Small intestine (tissue), 7 donors: ENCODE measurements at regions not wholly inside any gene's neighbourhood (a gene's known extent, or its start where the extent isn't known, plus 50 kb on each side); places are given as distances from the start of the nearest gene placed in this dataset.

ENCODE experiments used
- DNase-seq, 2 donors: peaks; one replicate each; pipeline versions ENCODE4 v3.0.0 to v3.0.0-alpha.2; 2013
- FAIRE-seq: peaks from 2 replicates; lab custom pipeline; 2012; peaks lifted over from hg19 to GRCh38; lab: Jason Lieb, UNC
- H3K27ac ChIP-seq, 3 donors: one replicate each; pipeline ENCODE4 v1.5.1; 2013; ENCODE audit warnings: low read length in 2 of 3, mild to moderate bottlenecking in 2 of 3, control low read depth in 1 of 3, inconsistent platforms in 1 of 3, low read depth in 1 of 3, moderate library complexity in 1 of 3
- H3K27me3 ChIP-seq, 3 donors: one replicate each; pipeline ENCODE4 v1.6.1; 2013; ENCODE audit warnings: low read length in 3 of 3, inconsistent platforms in 1 of 3; ENCODE audit not compliant: control insufficient read depth in 3 of 3, insufficient read depth in 3 of 3
- H3K36me3 ChIP-seq, 3 donors: one replicate each; pipeline ENCODE4 v1.6.1; 2013; ENCODE audit warnings: low read length in 3 of 3, inconsistent platforms in 1 of 3, low read depth in 1 of 3, mild to moderate bottlenecking in 1 of 3, moderate library complexity in 1 of 3; ENCODE audit not compliant: control insufficient read depth in 3 of 3, insufficient read depth in 2 of 3
- H3K4me1 ChIP-seq, 3 donors: one replicate each; pipeline ENCODE4 v1.6.1; 2013; ENCODE audit warnings: low read length in 2 of 3, inconsistent platforms in 1 of 3, low read depth in 1 of 3, mild to moderate bottlenecking in 1 of 3, moderate library complexity in 1 of 3; ENCODE audit not compliant: control insufficient read depth in 3 of 3, insufficient read depth in 2 of 3
- H3K4me3 ChIP-seq, 3 donors: one replicate each; pipeline ENCODE4 v1.5.1; 2013; ENCODE audit warnings: low read length in 3 of 3, control low read depth in 1 of 3, inconsistent platforms in 1 of 3, low read depth in 1 of 3, mild to moderate bottlenecking in 1 of 3, moderate library complexity in 1 of 3
- H3K9me3 ChIP-seq, 2 donors: one replicate each; pipeline ENCODE4 v1.6.1; 2013; ENCODE audit warnings: low read depth in 1 of 2, low read length in 1 of 2; ENCODE audit not compliant: control insufficient read depth in 2 of 2, insufficient read depth in 1 of 2
- WGBS, 3 donors: extraction: QIAGEN DNeasy Blood & Tissue Kit; methylation state at CpG; one replicate each; pipeline ENCODE4 v1.1.7; 2013; 5-methylcytosine and 5-hydroxymethylcytosine counted together
- donor health status: healthy with polysubstance abuse.
- donor health status: control.
- donor health status: control.
- donor health status: Bipolar disorder and iron deficiency.
- donor health status: healthy.

GRCh38 chr1:190540366-190540765 lies 62.7 kb upstream of the BRINP3 start:
- Histone ChIP-seq H3K36me3 (no peaks in the 10 kb centered on the region), H3K4me3 (no peak overlapping the region), H3K9me3 (peaks cover 0 to 3% of the 10 kb centered on the region in 2 donors), H3K27ac (no peak overlapping the region), H3K27me3 (no peaks in the 10 kb centered on the region), H3K4me1 (no peaks in the 10 kb centered on the region)
- no peak for FAIRE-seq
- DNase-seq, result no peak

DNA sequence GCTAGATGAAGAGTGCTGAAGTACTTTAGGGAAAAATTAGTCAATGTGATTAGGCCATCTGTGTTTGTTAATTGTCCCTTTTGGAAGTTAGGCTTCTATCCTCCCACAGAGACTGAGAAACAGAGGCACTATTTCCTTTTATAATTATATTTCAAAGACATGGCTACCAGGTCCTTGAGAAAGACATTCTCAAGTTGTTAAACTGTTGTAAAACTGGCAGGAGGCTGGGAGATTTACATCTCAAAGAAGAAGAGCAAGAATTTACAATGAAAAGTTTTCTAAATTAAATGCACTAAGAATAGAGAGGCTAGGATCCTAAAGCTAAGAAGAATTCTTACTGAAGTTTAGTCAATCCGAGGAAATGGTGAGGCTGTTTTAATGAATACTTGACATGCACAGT lies 74.0 kb upstream of the BRINP3 start:
- 68 to 78% (median 68%) methylated on average over 1 of the region's 1 CpG for WGBS, 3 donors

DNA sequence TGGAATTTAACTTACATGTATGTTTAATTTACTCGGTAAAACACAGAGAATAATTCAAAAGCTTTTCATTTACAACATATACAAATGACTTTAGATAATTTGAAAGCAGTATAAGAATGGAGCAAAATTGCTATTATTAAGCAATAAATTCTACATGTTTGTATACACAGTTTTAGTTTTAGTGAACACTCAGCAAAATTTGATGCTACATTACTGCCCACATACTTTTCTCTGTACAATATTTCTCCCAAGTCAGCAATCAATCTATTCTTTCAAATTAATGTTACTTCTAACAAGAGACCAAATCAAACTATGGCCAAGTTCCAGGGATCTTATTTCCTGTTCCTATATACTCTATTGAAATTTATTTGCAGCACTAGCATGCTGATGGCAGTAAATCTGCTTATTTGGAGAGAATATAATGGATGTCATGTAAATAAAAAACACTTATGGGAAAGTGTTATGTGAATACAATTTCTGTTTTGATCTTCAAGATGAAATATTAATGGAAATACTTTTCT lies 82.6 kb upstream of the BRINP3 start:
- Histone ChIP-seq H3K4me3 (no peak overlapping the region), H3K27me3 (no peaks in the 10 kb centered on the region), H3K9me3 (peaks cover 0 to 10% of the 10 kb centered on the region in 2 donors), H3K36me3 (no peaks in the 10 kb centered on the region), H3K4me1 (no peaks in the 10 kb centered on the region), H3K27ac (no peak overlapping the region)
- DNase-seq (no peak), FAIRE-seq (no peak)
- WGBS, 3 donors, result 82 to 89% (median 83%) methylated on average over 1 of the region's 1 CpG

More for the DNA sequence above, 74.0 kb upstream of the BRINP3 start:
- H3K4me3 ChIP-seq, result no peak overlapping the region
- FAIRE-seq (no peak), DNase-seq (no peak)
- no peaks in the 10 kb centered on the region for H3K4me1 ChIP-seq
- H3K36me3 ChIP-seq, result no peaks in the 10 kb centered on the region
- no peak overlapping the region for H3K27ac ChIP-seq
- H3K9me3 ChIP-seq, result no peaks in the 10 kb centered on the region
- no peaks in the 10 kb centered on the region for H3K27me3 ChIP-seq

DNA sequence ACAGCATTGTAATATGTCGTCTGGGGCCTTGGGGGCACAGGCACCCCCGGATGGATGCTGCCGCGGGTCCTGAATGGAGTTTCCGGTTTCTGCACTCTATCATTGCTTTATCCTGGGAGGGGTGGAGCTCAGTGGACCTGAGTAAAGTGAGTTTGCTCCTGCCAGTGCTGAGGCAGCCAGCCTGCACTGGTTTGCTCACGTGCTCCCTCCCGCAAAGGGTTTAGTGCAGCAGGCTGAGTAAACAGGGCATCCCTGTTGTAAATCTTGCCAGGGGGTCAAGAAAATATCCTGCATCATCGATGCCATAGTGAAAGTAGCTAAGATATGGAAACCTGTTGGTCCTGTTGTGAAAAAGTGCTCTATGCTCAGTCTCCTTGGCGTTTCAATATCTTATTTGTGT lies 85.6 kb upstream of the BRINP3 start:
- FAIRE-seq, result no peak
- 84 to 85% (median 84%) methylated on average over 9 of the region's 9 CpGs for WGBS, 3 donors
- DNase-seq, result no peak

GRCh38 chr1:190564117-190564516 lies 86.5 kb upstream of the BRINP3 start:
- 84 to 95% (median 94%) methylated on average over 2 of the region's 2 CpGs for WGBS, 3 donors
- Histone ChIP-seq H3K4me1 (no peaks in the 10 kb centered on the region), H3K36me3 (no peaks in the 10 kb centered on the region), H3K4me3 (no peak overlapping the region), H3K27me3 (no peaks in the 10 kb centered on the region), H3K27ac (no peak overlapping the region), H3K9me3 (peaks cover 0 to 10% of the 10 kb centered on the region in 2 donors)
- DNase-seq (no peak), FAIRE-seq (no peak)

More for the DNA sequence above, 85.6 kb upstream of the BRINP3 start:
- H3K4me3 ChIP-seq, result no peak overlapping the region
- peaks cover 0 to 10% of the 10 kb centered on the region in 2 donors for H3K9me3 ChIP-seq
- H3K36me3 ChIP-seq, result no peaks in the 10 kb centered on the region
- H3K4me1 ChIP-seq, result no peaks in the 10 kb centered on the region
- no peaks in the 10 kb centered on the region for H3K27me3 ChIP-seq
- no peak overlapping the region for H3K27ac ChIP-seq

- Histone ChIP-seq H3K36me3 (no peaks in the 10 kb centered on the region), H3K27me3 (no peaks in the 10 kb centered on the region), H3K4me1 (no peaks in the 10 kb centered on the region), H3K9me3 (no peaks in the 10 kb centered on the region), H3K4me3 (no peak overlapping the region), H3K27ac (no peak overlapping the region)
- DNase-seq, result no peak
- WGBS, 3 donors, result 66 to 85% (median 80%) methylated on average over 5 of the region's 5 CpGs
- no peak for FAIRE-seq
Measured at GRCh38 chr1:190578017-190578416, 100.4 kb upstream of the BRINP3 start.

DNA sequence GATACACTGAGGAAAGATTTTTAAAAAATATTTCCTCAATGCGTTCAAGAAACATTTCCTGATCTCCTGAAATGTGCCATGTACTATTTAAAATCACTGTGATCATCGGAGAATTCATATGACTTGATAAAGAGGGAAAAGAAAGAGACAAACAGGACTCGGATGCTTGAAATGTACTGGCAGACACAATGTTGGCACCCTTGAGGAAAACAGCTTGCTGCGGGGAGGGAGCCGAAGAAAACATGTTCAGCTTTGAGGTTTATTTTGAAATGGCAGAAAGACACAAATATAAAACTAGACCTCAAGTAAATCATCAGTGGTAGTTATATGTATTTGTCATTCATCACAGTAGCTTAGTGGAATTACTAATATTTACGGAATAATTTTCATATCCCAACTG lies 100.9 kb upstream of the BRINP3 start:
- no peaks in the 10 kb centered on the region for H3K27me3 ChIP-seq
- no peaks in the 10 kb centered on the region for H3K36me3 ChIP-seq
- H3K9me3 ChIP-seq, result no peaks in the 10 kb centered on the region
- FAIRE-seq, result no peak
- no peaks in the 10 kb centered on the region for H3K4me1 ChIP-seq
- no peak for DNase-seq
- no peak overlapping the region for H3K4me3 ChIP-seq
- no peak overlapping the region for H3K27ac ChIP-seq
- WGBS, 3 donors, result 75 to 92% (median 80%) methylated on average over 6 of the region's 6 CpGs

DNA sequence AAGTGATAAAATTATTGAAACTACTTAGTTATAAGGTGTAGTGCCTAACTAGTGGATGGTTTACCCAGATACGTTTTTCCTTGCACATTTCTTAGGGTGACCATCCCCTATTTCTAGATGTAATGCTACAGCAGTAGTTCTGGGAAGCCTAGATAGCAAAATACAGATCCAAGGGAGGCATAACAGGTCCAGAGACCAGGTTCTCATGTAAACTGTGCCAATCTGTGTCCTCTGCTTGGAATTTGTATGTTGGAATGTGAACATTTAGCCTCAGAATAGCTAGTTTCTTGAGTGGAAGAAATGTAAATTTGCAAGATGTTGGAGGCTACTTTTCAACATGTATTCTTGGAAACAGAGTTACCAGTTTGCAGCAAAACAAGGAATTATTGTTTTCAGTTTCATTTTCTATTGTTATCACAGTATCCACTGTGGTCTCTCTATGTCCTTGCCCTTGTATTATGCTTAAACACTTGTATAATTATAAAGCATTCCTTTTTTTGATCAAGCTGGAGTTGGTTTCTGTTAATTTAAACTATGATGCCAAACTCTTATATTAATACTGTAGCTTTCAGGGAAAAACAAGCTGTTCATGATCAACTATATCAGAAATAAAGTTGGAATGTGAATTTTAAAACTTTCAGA lies 102.0 kb upstream of the BRINP3 start:
- WGBS, 3 donors, result 5 to 16% (median 13%) methylated on average over 1 of the region's 1 CpG
- Histone ChIP-seq H3K27ac (no peak overlapping the region), H3K27me3 (no peaks in the 10 kb centered on the region), H3K4me1 (no peaks in the 10 kb centered on the region), H3K9me3 (no peaks in the 10 kb centered on the region), H3K4me3 (no peak overlapping the region), H3K36me3 (no peaks in the 10 kb centered on the region)
- DNase-seq, result peak in 1 of 2 donors; percentile 38
- no peak for FAIRE-seq

- no peaks in the 10 kb centered on the region for H3K36me3 ChIP-seq
- no peaks in the 10 kb centered on the region for H3K4me1 ChIP-seq
- WGBS, 3 donors, result 86 to 92% (median 90%) methylated on average over 3 of the region's 3 CpGs
- no peak overlapping the region for H3K27ac ChIP-seq
- no peak for FAIRE-seq
- DNase-seq, result no peak
- H3K9me3 ChIP-seq, result no peaks in the 10 kb centered on the region
- H3K4me3 ChIP-seq, result no peak overlapping the region
- H3K27me3 ChIP-seq, result no peaks in the 10 kb centered on the region
Measured at GRCh38 chr1:190583862-190584261, 106.2 kb upstream of the BRINP3 start.
